GM12864 (cell line): ENCODE measurements at regions not wholly inside any gene's neighbourhood (a gene's known extent, or its start where the extent isn't known, plus 50 kb on each side); places are given as distances from the start of the nearest gene placed in this dataset.

Source experiments
- DNase-seq: peaks from one replicate; pipeline ENCODE4 v3.0.0-alpha.2; 2011; ENCODE audit warnings: low read depth
- H3K4me3 ChIP-seq: 2 replicates; pipeline ENCODE4 v1.5.1; 2011; ENCODE audit warnings: mild to moderate bottlenecking, low read depth, low read length, control low read depth
- TF ChIP-seq, protein P1 (sequence below): IDR thresholded peaks from 2 replicates; pipeline ENCODE4 v1.5.1; 2011; ENCODE audit warnings: low read depth, mild to moderate bottlenecking, moderate library complexity, low read length, control low read depth, inconsistent platforms; ENCODE audit errors: missing control alignments

DNA sequence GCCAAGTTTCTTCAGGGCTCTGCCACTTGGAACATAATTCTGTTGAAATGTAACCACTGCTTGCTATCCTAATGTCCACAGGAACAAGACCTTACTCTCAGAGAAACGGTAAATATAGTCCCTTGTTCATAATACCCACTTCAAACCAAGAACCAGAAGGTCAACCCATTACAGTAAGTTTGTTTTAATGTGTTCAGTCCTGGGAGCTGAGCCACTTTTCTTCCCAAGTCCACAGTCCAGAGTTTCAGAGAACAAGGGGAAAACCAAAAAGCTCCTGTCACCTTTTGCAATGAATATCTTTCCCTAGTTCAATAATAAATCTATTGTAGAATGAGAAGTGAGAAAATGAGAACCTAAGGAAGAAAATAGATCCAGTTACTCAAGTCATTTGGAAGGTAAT, 431.9 kb upstream of the MANEA start:
- no peak overlapping the region for H3K4me3 ChIP-seq
- DNase-seq = no peak
- TF ChIP-seq, protein P1, sequence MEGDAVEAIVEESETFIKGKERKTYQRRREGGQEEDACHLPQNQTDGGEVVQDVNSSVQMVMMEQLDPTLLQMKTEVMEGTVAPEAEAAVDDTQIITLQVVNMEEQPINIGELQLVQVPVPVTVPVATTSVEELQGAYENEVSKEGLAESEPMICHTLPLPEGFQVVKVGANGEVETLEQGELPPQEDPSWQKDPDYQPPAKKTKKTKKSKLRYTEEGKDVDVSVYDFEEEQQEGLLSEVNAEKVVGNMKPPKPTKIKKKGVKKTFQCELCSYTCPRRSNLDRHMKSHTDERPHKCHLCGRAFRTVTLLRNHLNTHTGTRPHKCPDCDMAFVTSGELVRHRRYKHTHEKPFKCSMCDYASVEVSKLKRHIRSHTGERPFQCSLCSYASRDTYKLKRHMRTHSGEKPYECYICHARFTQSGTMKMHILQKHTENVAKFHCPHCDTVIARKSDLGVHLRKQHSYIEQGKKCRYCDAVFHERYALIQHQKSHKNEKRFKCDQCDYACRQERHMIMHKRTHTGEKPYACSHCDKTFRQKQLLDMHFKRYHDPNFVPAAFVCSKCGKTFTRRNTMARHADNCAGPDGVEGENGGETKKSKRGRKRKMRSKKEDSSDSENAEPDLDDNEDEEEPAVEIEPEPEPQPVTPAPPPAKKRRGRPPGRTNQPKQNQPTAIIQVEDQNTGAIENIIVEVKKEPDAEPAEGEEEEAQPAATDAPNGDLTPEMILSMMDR = no peak

DNA sequence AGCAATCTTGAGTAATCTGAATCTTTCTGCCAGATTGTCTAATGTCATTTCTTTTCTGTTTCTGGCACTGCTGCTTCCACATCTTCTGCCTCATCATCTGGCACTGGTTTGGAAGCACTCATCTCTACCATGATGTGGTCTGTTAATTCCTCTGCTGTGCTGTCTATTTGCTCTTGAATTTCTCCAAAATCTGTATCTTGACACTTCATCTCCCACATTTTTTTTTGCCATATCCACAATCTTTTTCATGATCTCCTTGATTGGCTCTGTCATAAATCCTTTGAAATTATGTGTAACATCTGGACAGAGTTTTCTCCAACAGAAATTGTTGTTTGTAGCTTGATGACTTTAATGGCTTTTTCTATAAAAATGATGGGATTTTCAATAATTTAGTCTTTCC, 417.8 kb upstream of the MANEA start:
- TF ChIP-seq, protein P1 = no peak
- H3K4me3 ChIP-seq = no peak overlapping the region
- no peak for DNase-seq

DNA sequence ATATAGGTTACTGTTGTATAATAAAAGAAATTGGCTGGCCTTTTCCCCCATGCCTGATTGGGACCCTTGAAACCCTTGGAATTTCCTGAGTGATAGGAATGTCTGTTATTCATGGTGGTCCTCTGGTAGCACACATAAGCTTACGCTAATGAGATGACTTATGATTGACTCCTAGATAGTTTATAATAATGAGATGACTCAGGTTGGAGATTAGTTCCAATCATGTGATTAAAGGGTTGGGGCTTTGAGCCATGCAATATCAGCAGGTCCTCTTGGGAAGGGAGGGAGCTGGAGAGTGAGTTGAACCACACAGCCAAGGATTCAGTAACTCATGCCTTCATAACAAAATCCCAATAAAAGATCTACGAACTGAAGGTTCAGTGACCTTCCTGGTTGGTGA, 407.6 kb upstream of the MANEA start:
- no peak for DNase-seq

DNA sequence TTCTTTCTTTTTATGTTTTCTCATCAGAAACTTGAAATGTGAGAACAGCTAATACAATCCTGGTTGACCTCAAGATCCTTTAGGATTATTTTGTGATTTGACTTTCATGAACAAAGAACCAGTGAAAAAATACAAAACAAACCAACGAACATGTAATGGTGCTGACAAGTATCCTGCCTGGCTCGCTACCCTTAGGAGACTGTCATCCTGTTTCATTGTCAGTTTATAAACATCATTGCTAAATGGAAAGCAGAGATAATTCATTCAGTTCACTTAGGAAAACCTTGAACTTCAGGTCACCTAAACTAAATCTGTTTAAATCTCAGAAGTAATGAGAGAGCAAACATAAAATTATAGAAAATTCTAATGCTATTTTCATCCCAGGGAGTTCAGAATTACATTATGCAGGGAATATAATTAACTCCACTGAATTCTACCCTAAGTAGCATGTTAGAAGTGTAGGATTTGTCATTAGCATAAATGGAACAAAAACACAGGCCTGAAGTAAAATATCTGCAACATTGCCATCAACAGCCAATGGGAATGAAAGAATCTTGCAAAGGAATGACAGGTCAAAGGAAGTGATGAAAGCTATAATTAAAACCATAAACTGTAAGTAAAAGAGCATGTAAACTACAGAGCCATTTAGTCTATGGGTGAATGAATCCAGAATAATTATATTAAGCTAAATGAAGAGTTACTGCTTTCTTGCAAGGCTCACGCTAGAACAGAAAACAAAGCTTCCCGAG, 401.2 kb upstream of the MANEA start:
- H3K4me3 ChIP-seq = no peak overlapping the region
- TF ChIP-seq, protein P1 = no peak
- no peak for DNase-seq

More for the DNA sequence above, 407.6 kb upstream of the MANEA start:
- no peak overlapping the region for H3K4me3 ChIP-seq
- TF ChIP-seq, protein P1 = no peak

DNA sequence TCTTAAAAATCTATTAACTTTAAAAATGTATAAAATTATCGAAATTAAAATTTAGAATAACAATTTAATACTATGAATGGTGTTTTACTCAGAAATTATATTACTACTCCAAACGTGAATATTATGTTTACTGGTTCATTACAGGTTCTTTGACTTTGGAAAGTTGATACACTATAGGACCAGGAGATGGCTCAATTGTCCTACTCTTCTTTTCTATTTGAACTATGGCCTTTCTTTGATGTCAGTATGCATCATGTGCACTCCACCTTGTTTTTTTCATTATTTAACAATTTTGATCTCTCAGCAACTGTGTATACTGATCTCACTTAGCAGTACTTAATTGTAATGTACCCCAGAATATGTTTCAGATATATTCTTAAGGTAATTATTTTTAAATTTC, 391.5 kb upstream of the MANEA start:
- H3K4me3 ChIP-seq = no peak overlapping the region
- TF ChIP-seq, protein P1 = no peak
- DNase-seq = no peak

DNA sequence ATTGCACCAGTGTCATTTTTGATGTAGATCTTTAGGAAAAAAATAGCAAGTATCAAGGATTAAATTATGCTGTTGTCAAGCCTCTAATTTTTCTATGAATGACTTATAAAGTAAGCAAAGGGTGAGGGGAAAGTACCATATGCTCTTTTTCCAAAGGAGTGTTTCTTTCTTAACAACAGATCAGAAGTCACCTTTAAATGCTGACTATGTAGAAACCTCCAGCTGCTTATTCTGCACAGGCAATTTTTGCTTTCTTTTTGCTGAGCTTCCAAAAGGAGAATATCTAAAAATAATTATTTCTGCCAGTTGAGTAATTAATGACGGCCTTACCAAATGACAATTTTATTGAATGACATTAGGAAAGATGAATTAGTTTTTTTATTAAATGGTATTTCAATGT, 390.6 kb upstream of the MANEA start:
- no peak for DNase-seq
- H3K4me3 ChIP-seq = no peak overlapping the region
- TF ChIP-seq, protein P1 = no peak

DNA sequence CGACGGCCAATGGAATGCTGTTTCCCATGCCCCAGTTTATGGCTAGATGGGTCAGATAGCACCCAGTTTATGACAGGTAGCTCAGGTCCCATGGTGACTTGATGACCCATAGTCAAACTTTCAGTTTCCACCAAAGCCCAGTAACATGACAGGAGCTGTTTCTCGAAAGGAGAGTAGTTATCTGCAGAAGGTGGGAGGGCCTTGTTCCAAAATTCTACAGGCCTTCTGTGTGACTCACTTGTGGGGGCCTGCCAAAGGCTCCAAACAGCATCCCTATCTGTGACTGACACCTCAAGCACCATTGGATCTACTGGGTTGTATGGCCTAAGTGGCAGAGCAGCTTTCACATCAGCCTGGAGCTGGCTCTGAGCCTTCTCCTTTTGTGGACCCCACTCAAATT, 379.7 kb upstream of the MANEA start:
- TF ChIP-seq, protein P1 = no peak
- DNase-seq = no peak
- H3K4me3 ChIP-seq = no peak overlapping the region
